GM21447 (cell line): ENCODE measurements at regions not wholly inside any gene's neighbourhood (a gene's known extent, or its start where the extent isn't known, plus 50 kb on each side); places are given as distances from the start of the nearest gene placed in this dataset.
A peak's percentile ranks its signal among the peaks of the same experiment; 100 is the strongest.
"Not testable (repeated sequence)": the region's sequence is repeated elsewhere in the genome, so short reads cannot be mapped to it uniquely, and the experiment has no call there.

Experiments used
- ATAC-seq: cut with Tn5 transposase; IDR thresholded peaks from one replicate; pipeline ENCODE4 v1.9.1; 2021; ENCODE audit not compliant: unreplicated experiment

- ATAC-seq = no peak
These were observed 117.6 kb downstream of the MRPL39 start for GRCh38 chr21:25489673-25490072.

GRCh38 chr21:25487046-25487594, 120.2 kb downstream of the MRPL39 start:
- ATAC-seq = peak; percentile 56

DNA sequence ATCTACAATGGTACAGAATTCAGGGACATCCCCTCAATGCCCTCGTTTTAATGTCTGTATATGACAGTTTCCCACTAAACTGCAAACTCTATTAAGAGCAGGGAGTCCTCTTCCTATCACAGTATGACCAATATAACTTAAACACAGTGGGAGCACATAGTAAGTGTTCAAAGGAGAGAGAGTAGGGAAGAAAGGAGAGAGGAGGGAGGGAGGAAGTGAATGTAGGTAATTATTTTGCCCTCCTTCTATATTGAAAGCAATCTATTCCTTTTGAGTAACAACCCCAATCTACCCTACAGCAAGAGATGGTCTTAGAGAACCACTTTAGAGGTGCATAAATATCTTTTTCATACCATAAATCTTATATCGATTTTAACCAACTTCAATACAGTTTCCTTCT, 121.4 kb downstream of the MRPL39 start:
- no peak for ATAC-seq

DNA sequence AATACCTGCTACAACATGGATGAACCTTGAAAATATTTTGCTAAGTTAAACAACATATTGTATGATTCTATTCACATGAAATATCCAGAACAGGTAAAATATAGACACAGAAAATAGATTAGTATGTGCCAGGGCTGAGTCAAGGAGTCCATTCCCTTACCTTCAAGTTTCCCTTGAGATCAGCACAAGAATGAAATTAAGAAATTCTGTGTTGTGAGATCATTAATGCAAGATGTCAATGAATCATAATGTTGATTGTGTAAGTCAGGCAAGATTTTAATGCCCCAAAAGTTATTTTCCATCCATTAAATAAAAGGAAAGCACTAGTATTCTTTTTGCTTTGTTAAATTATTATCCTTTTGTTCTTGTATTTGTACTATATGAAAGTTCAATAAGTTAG, 139.4 kb downstream of the MRPL39 start:
- no peak for ATAC-seq

GRCh38 chr21:25467071-25467470, 140.2 kb downstream of the MRPL39 start:
- ATAC-seq = not testable (repeated sequence)

- ATAC-seq = no peak
These were observed 140.8 kb downstream of the MRPL39 start for GRCh38 chr21:25466470-25466869.

DNA sequence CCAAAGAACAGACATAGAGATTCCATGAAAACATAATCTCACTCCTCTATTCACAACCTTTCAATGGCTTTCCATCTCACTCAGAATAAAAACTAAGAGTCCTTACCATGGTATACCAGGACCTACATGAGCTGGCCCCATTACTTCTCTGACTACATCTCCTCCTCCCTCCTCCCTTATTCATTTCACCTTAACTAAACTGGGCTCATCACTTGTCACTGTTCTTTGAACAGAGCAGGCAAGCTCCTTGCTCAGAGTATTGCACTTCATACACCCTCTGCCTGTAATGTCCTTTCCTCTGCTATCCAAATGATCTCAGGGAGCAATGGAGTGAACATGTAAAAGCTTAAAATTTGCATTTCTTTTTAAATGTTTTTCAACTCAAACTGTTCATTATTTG, 142.0 kb downstream of the MRPL39 start:
- ATAC-seq = no peak

- ATAC-seq = peak; percentile 42
These were observed 143.0 kb downstream of the MRPL39 start for GRCh38 chr21:25464275-25464674.

- peak; percentile 50 for ATAC-seq
These were observed 144.7 kb downstream of the MRPL39 start for GRCh38 chr21:25462517-25462971.

DNA sequence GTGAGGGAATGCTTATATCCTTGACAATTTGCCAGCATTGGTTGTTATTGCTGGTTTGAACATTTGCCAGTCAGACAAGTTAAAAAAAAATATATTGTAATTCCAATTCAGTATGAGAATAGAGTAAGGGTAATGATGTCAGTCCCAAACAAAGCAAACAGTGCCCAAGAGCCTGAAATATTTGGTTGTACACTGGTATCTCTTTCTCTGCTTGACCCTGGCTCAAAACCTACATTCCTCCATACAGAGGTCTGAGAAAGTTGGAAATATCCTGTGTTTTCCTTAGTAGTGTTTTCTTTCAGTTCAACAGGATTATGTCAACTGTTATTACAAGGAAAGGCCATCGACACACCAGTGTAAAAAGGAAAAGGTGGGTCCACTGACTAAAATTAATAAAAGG, 145.6 kb downstream of the MRPL39 start:
- ATAC-seq = no peak

DNA sequence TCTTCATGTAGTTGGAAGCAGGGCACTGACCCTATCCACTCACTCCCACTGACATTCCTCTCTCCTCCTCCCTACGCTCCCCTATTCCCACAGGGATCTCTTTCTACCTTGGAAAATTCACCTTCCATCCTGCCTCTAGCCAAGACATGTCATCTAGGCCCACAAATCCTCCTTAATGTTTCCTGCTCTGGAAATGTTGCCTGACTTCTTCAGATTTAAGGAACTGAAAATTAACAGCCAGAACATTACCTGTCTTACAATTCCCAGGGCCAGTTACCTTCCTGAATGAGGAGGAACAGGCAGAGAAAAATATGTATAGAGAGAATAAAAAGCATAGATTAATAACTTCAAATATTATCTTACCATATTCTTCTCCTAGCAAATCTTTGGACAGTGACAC, 147.3 kb downstream of the MRPL39 start:
- no peak for ATAC-seq

- no peak for ATAC-seq
These were observed 147.9 kb downstream of the MRPL39 start for GRCh38 chr21:25459365-25459764.

DNA sequence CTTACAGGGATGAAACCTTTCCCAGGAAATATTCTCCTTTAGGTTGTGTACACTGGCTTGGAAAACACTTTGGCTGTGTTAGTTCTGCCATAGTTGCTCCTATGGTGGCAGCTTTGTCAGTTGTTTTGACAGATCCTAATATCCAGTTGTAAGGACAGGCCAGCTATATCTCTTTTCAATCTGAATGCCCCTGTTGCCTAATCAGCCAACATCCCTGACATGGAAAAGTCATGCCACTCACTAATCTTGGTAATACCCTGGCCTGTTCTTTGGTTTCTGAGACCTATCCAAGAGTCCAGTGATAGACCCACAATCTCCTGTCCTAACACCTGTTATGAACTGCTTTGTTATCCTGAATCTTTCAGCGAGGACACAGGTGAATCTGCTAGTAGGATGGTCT, 148.8 kb downstream of the MRPL39 start:
- no peak for ATAC-seq

GRCh38 chr21:25457946-25458345, 149.3 kb downstream of the MRPL39 start:
- no peak for ATAC-seq

GRCh38 chr21:25457411-25457810, 149.9 kb downstream of the MRPL39 start:
- peak; percentile 66 for ATAC-seq

DNA sequence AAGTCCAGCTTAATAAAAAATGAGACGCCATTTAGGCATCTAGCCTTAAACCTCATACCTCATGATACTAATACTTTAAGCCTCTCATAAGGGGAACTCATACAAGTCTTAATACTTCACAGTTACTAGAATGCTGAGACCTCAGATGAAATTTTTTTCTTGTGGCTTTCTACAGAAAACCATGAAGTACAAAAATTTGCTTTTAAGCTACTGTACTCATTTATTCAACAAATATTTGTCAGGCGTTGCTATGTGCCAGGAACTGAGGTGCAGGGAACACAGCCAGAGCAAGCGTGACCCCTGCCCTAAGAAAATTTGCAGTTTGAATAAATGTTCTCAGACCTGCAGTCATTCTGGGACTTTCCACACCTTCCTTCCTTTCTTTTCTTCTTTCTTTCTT, 150.6 kb downstream of the MRPL39 start:
- peak; percentile 41 for ATAC-seq

DNA sequence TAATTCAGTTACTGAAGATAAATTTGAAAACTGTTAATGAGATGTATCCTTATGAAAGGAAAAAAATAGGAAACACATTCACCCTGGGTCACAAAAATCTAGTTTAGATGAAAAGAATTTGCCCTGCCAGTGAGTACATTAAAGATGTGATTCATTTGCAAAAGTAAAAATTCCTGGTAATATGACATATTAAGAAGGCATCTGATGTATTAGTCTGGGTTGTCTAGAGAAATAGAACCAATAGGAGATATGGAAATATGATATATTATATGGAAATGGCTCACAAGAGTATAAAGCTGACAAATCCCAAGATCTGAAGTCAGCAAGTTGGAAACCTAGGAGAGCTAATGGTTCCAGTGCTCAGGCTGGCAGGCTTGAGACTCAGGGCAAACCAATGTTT, 153.8 kb downstream of the MRPL39 start:
- ATAC-seq = no peak

- no peak for ATAC-seq
These were observed 157.3 kb downstream of the MRPL39 start for GRCh38 chr21:25449950-25450349.

DNA sequence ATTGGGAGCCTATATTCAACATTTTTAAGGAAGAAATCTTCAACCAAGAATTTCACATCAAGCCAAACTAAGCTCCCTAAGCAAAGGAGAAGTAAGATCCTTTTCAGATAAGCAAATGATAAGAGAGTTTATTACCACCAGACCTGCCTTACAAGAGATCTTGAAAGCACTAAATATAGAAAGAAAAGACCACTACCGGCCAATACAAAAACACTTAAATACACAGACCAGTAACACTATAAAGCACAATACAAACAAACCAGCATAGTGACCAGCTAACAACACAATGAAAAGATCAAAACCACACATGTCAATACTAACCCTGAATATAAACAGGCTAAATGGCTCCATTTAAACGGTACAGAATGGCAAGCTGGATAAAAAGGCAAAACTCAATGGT, 165.4 kb downstream of the MRPL39 start:
- no peak for ATAC-seq

DNA sequence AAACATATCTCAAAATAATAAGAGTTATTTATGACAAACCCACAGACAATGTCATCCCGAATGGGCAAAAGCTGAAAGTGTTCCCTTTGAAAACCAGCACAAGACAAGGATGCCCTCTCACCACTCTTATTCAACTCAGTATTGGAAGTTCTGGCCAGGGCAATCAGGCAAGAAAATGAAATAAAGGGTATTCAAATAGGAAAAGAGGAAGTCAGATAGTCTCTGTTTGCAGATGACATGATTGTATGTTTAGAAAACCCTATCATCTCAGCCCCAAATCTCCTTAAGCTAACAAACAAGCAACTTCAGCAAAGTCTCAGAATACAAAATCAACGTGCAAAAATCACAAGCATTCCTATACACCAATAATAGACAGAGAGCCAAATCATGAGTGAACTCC, 169.8 kb downstream of the MRPL39 start:
- ATAC-seq = not testable (repeated sequence)

DNA sequence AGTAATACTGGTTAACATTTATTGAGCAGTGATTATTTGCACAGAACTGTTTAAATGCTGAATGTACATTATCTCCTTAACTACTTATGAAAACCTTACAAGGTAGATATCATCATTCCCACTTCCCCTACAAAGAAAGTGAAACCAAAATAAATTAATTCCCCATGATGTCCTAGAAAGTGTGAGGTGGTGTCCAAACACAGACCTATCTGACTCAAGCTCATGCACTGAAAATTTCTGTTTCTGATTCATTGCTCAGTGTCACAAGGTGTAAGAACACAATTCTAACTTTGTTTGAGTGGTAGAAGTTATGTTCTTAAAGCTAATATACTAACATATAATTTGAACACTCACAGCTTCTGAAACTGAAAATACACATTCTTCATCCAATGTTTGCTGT, 178.7 kb downstream of the MRPL39 start:
- ATAC-seq = peak; percentile 60

- no peak for ATAC-seq
These were observed 179.5 kb downstream of the MRPL39 start for GRCh38 chr21:25427828-25428227.

- no peak for ATAC-seq
These were observed 180.7 kb downstream of the MRPL39 start for GRCh38 chr21:25426580-25426979.

DNA sequence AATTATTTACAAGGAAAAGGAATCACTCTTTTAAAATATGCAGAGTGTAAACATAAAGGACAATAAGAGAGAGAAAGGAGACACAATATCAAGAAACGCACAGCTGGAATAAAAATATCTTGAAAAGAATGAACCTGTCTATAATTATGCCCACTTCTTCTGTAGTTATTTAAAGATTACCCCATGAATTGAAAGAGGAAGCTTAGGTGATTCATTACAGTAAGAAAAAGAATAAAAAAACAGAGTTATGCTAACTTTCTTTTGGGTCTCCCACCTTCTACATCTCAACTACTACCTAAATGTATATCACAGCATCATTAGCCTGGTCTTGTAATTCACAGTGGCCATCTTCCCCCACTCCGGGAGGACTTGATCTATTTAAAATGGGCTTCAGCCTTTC, 182.1 kb downstream of the MRPL39 start:
- ATAC-seq = no peak
